ENCODE measurements at regions not wholly inside any gene's neighbourhood (a gene's known extent, or its start where the extent isn't known, plus 50 kb on each side); places are given as distances from the start of the nearest gene placed in this dataset.

DNA sequence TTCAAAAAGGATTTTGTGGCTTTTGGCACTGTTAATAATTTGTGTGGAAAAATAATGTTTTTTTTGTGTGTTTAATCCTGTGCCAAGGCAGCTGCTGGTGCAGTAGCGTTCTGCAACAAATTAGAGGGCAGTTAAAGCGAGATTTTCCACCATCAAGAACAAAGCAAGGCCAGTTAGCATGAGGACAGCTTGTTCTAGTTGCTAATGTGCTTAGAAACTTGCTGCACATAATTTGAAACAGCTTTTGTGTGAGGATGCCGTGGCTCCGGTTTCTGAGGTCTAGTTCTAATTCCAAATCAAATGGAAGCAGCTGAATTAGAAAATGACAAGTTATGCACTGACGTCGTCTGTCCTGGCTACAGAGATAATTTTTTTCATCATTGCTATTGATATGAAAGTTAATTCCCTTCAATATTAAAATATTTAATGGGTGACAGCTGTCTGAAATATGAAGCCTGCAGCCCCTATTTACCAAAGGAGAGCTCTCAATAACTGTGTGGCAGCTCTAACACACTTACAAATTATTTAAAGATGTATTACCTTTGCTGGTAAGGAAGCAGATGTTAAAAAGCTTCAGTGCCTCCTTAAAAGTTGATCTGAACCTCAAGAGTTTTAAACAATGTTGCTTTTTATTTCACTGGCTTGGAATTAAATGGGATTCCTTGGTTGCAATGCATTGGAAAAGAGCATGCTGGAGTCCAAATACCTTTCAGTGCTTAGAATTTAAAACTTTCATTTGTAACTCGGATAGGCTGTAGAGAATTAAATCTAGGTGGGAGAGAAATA is 128.6 kb downstream of the SPATA31D1 start:
- TF ChIP-seq, protein P1, sequence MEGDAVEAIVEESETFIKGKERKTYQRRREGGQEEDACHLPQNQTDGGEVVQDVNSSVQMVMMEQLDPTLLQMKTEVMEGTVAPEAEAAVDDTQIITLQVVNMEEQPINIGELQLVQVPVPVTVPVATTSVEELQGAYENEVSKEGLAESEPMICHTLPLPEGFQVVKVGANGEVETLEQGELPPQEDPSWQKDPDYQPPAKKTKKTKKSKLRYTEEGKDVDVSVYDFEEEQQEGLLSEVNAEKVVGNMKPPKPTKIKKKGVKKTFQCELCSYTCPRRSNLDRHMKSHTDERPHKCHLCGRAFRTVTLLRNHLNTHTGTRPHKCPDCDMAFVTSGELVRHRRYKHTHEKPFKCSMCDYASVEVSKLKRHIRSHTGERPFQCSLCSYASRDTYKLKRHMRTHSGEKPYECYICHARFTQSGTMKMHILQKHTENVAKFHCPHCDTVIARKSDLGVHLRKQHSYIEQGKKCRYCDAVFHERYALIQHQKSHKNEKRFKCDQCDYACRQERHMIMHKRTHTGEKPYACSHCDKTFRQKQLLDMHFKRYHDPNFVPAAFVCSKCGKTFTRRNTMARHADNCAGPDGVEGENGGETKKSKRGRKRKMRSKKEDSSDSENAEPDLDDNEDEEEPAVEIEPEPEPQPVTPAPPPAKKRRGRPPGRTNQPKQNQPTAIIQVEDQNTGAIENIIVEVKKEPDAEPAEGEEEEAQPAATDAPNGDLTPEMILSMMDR (conservative IDR thresholded peaks at IDR 0.05; ENCODE audit: low read depth, low read length): no peak
- no peak for TF ChIP-seq EZH2 (IDR thresholded peaks at IDR 0.05; ENCODE audit: low read length, unreplicated experiment)

All from PC-3 (cell line).